Caco-2 (cell line): ENCODE measurements at regions not wholly inside any gene's neighbourhood (a gene's known extent, or its start where the extent isn't known, plus 50 kb on each side); places are given as distances from the start of the nearest gene placed in this dataset.

Source experiments
- BruUV-seq: library from RNA; stranded (reverse); fragments of 400-500 nt; replicated peaks from 2 replicates; lab custom pipeline; 2021; lab: Mats Ljungman, UMichigan
- CTCF ChIA-PET: fragments of 300-600 bp; sonication (Branson Sonifier 250); formaldehyde crosslinking; loops from one replicate; lab custom pipeline; 2022; ENCODE audit warnings: antibody characterized with exemption; lab: Charles Lee
- POLR2A ChIA-PET: fragments of 300-600 bp; sonication (Branson Sonifier 250); formaldehyde crosslinking; loops from one replicate; lab custom pipeline; 2022; ENCODE audit warnings: antibody characterized with exemption; lab: Charles Lee
- DNase-seq, 2 experiments: peaks; one replicate each; pipeline versions ENCODE4 v3.0.0 to v3.0.0-alpha.2; 2020 to 2022
- H3K27me3 ChIP-seq: replicated peaks from 2 replicates; pipeline ENCODE4 v1.6.0; 2011; ENCODE audit warnings: low read length; ENCODE audit not compliant: control insufficient read depth, insufficient read depth
- H3K36me3 ChIP-seq: 2 replicates; pipeline ENCODE4 v1.5.1; 2011; ENCODE audit warnings: low read length; ENCODE audit not compliant: control insufficient read depth, insufficient read depth
- H3K4me1 ChIP-seq: fragments of 250-450 bp; sonication (Bioruptor Pico); 2 replicates; pipeline ENCODE4 v1.5.1; 2020; ENCODE audit warnings: mild to moderate bottlenecking
- H3K4me3 ChIP-seq: 2 replicates; pipeline ENCODE4 v1.5.1; 2011; ENCODE audit warnings: low read depth, mild to moderate bottlenecking, control low read depth, low read length
- H3K9me3 ChIP-seq: fragments of 250-450 bp; sonication (Bioruptor Pico); 2 replicates; pipeline ENCODE4 v1.5.1; 2020; ENCODE audit warnings: mild to moderate bottlenecking, moderate library complexity
- H3K27ac Mint-ChIP-seq: one replicate; pipeline ENCODE4 v1.8.0; 2022; ENCODE audit warnings: mixed read lengths; ENCODE audit not compliant: unreplicated experiment
- H3K27me3 Mint-ChIP-seq: one replicate; pipeline ENCODE4 v1.8.0; 2022; ENCODE audit warnings: mixed read lengths; ENCODE audit not compliant: insufficient read depth, unreplicated experiment
- H3K36me3 Mint-ChIP-seq: one replicate; pipeline ENCODE4 v1.8.0; 2022; ENCODE audit warnings: mild to moderate bottlenecking, mixed read lengths; ENCODE audit not compliant: insufficient read depth, unreplicated experiment
- H3K4me1 Mint-ChIP-seq: one replicate; pipeline ENCODE4 v1.8.0; 2022; ENCODE audit warnings: low read depth, mixed read lengths; ENCODE audit not compliant: unreplicated experiment
- H3K4me3 Mint-ChIP-seq: one replicate; pipeline ENCODE4 v1.8.0; 2022; ENCODE audit warnings: mild to moderate bottlenecking, moderate library complexity, mixed read lengths; ENCODE audit not compliant: unreplicated experiment
- H3K9me3 Mint-ChIP-seq: one replicate; pipeline ENCODE4 v1.8.0; 2022; ENCODE audit warnings: mixed read lengths; ENCODE audit not compliant: unreplicated experiment
- intact Hi-C: fragments of 100-400 bp; cut with micrococcal nuclease; formaldehyde crosslinking; loops from one replicate; pipeline ENCODE4 v1.10.0; 2022; ENCODE audit not compliant: unreplicated experiment
- TF ChIP-seq, protein P1 (sequence below), 2 experiments: fragments of 200-600 bp in 1 of 2; IDR thresholded peaks; 1 replicate in 1 of 2; 2 replicates in 1 of 2; pipeline versions ENCODE4 v1.5.1 to v1.8.0; 2011 to 2022; ENCODE audit warnings: antibody characterized with exemption in 1 of 2, control low read depth in 1 of 2, inconsistent platforms in 1 of 2, low read depth in 1 of 2, low read length in 1 of 2, mild to moderate bottlenecking in 1 of 2, moderate library complexity in 1 of 2; ENCODE audit not compliant: insufficient read depth in 1 of 2, severe bottlenecking in 1 of 2, unreplicated experiment in 1 of 2

- ChIA-PET POLR2A (no interaction called here), CTCF (no interaction called here)
- H3K9me3 ChIP-seq: no peaks in the 10 kb centered on the region
- no peak for DNase-seq
- no peaks in the 10 kb centered on the region for H3K36me3 Mint-ChIP-seq
- TF ChIP-seq, protein P1, sequence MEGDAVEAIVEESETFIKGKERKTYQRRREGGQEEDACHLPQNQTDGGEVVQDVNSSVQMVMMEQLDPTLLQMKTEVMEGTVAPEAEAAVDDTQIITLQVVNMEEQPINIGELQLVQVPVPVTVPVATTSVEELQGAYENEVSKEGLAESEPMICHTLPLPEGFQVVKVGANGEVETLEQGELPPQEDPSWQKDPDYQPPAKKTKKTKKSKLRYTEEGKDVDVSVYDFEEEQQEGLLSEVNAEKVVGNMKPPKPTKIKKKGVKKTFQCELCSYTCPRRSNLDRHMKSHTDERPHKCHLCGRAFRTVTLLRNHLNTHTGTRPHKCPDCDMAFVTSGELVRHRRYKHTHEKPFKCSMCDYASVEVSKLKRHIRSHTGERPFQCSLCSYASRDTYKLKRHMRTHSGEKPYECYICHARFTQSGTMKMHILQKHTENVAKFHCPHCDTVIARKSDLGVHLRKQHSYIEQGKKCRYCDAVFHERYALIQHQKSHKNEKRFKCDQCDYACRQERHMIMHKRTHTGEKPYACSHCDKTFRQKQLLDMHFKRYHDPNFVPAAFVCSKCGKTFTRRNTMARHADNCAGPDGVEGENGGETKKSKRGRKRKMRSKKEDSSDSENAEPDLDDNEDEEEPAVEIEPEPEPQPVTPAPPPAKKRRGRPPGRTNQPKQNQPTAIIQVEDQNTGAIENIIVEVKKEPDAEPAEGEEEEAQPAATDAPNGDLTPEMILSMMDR (IDR thresholded peaks at IDR 0.05; ENCODE audit: insufficient read depth in 1 of 2, low read depth in 1 of 2, low read length in 1 of 2, severe bottlenecking in 1 of 2, unreplicated experiment in 1 of 2): no peak
- BruUV-seq: no TSS peak
- no peak overlapping the region for H3K4me3 Mint-ChIP-seq
- no peaks in the 10 kb centered on the region for H3K4me1 Mint-ChIP-seq
- H3K36me3 ChIP-seq: no peaks in the 10 kb centered on the region
- H3K27me3 ChIP-seq: no peaks in the 10 kb centered on the region
- no peaks in the 10 kb centered on the region for H3K9me3 Mint-ChIP-seq
- no peak overlapping the region for H3K4me3 ChIP-seq
- H3K4me1 ChIP-seq: no peaks in the 10 kb centered on the region
- intact Hi-C loops: no loop called here
- peaks cover 6% of the 10 kb centered on the region for H3K27me3 Mint-ChIP-seq
- H3K27ac Mint-ChIP-seq: no peak overlapping the region
These were observed 509.3 kb upstream of the CTNND2 start for GRCh38 chr5:12413585-12413984.

- H3K27ac Mint-ChIP-seq: no peak overlapping the region
- Histone ChIP-seq H3K4me1 (no peaks in the 10 kb centered on the region), H3K36me3 (no peaks in the 10 kb centered on the region), H3K27me3 (no peaks in the 10 kb centered on the region), H3K4me3 (no peak overlapping the region), H3K9me3 (no peaks in the 10 kb centered on the region)
- no peaks in the 10 kb centered on the region for H3K36me3 Mint-ChIP-seq
- intact Hi-C loops: no loop called here
- TF ChIP-seq, protein P1 (IDR thresholded peaks at IDR 0.05; ENCODE audit: insufficient read depth in 1 of 2, low read depth in 1 of 2, low read length in 1 of 2, severe bottlenecking in 1 of 2, unreplicated experiment in 1 of 2): no peak
- no TSS peak for BruUV-seq
- no peaks in the 10 kb centered on the region for H3K9me3 Mint-ChIP-seq
- H3K27me3 Mint-ChIP-seq: peaks cover 6% of the 10 kb centered on the region
- no peaks in the 10 kb centered on the region for H3K4me1 Mint-ChIP-seq
- POLR2A ChIA-PET: no interaction called here
- no peak overlapping the region for H3K4me3 Mint-ChIP-seq
- CTCF ChIA-PET: no interaction called here
- DNase-seq: no peak
These were observed 508.8 kb upstream of the CTNND2 start for GRCh38 chr5:12413075-12413474.

DNA sequence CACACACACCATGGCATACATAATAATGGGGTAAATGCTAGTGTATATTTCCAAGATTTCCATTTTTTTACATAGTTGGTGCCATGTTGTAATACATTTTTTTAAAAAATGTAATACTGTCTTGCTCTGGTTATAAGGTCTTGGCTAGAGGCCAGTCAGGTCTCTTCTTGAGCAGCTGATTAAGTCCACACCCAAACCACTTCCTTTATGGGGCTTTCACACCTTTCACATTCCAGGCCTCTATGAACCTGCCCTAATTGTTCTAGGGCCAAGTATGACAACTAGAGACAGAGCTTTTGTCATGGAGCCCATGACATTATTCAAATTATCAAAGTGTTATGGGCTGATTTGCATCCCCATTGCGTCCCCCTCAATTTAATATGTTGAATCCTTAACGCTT, 495.6 kb upstream of the CTNND2 start:
- Histone ChIP-seq H3K9me3 (no peaks in the 10 kb centered on the region), H3K27me3 (no peaks in the 10 kb centered on the region), H3K4me3 (no peak overlapping the region), H3K36me3 (no peaks in the 10 kb centered on the region), H3K4me1 (no peaks in the 10 kb centered on the region)
- Mint-ChIP-seq H3K27me3 (no peaks in the 10 kb centered on the region), H3K36me3 (no peaks in the 10 kb centered on the region), H3K9me3 (no peaks in the 10 kb centered on the region), H3K4me1 (no peaks in the 10 kb centered on the region), H3K4me3 (no peak overlapping the region), H3K27ac (no peak overlapping the region)
- intact Hi-C loops: no loop called here
- TF ChIP-seq, protein P1 (IDR thresholded peaks at IDR 0.05; ENCODE audit: insufficient read depth in 1 of 2, low read depth in 1 of 2, low read length in 1 of 2, severe bottlenecking in 1 of 2, unreplicated experiment in 1 of 2): no peak
- BruUV-seq: no TSS peak
- no peak for DNase-seq
- ChIA-PET POLR2A (no interaction called here), CTCF (no interaction called here)
